GM19238 (cell line): ENCODE measurements at regions not wholly inside any gene's neighbourhood (a gene's known extent, or its start where the extent isn't known, plus 50 kb on each side); places are given as distances from the start of the nearest gene placed in this dataset.

Source experiments
- DNase-seq: peaks from one replicate; pipeline ENCODE4 v3.0.0; 2011; ENCODE audit warnings: low spot score; ENCODE audit not compliant: insufficient read length

DNA sequence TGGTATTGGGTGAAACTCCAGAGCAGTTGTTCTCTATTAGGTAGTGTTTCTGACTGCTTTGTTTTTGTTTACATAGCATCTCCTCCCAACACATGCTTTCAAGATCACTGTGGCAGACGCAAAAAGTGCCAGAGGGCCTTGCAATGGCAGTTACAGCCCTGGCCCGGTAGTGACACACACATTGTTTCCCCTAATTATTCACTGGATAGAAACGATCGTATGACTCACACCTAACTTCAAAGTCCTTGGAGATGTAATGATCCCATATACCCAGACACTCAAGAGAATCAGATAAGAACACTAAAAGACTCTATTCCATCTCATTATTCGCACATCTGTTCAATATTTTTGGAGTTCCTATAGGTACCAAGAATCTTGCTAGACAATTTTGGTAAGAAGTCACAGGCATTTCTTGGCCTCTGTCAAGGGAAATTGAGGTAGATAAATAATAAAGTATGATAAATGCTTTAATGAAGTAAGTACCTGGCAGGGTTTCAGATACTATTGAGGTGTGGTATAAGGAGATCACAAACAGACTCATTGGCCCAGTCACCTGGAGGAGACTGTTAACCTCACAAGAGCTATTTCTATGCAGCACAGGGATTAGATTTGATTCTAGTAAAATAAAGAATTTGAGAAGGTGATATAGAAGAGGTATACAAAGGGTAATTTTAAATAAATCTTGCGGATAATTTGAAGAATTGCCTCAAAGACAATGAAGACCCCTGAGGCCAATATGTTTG lies 485.3 kb downstream of the SLITRK6 start:
- no peak for DNase-seq

DNA sequence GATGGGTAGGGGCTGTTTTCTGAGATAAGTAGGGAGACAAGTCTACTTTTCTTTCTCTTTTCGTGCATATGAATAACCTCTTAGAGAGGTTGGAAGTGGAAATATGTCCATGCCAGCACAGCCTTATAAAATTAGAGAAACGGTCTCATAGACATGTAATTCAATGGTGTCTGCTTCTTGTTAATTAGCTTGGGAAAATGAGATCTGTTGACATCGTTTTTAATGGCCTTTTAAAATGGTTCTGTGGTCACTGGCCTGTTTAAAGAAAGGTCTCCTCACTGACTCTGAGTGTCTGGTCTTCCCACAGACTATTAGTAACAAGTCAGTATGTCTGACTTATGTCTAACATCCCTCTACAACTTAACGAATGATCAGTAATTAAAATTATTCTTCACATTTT lies 487.1 kb downstream of the SLITRK6 start:
- no peak for DNase-seq

DNA sequence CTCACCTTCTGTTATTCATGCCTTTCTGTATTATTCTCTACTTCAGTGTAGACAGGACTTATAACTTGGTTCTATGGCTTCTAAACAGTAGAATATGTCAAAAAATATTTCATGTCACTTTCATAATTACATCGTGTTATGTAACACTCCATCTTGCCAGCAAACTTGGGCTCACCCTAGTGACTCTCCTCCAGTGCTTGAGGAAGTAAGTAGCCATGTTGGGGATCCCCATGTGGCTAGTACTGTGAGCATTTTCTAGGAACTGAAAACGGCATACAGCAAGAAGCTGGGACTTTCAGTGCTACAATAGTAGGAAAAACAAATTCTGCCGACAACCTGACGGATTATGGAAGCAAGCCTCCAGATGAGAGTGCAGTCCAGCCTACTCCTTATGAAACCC lies 495.6 kb downstream of the SLITRK6 start:
- DNase-seq, result no peak

DNA sequence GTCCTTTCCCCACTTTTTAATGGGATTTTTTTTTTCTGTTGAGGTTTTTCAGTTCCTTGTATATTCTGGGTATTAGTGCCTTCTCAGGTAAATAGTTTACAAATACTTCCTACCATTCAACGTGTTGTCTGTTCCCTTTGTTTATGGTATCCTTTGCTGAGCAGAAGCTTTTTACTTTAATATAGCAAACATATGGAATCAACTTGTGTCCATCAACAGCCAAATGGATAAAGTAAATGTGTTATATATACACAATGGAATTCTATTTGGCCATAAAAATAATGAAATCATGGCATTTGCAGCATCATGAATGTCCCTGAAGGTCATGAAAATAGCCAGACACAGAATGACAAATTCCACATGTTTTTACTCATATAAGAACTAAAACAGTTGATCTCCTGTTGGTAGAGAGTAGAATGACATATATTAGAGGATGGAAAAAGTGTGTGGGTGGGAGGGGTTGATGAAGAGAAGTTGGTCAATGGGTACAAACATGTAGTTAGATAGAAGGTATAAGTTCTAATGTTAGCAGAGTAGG lies 500.8 kb downstream of the SLITRK6 start:
- DNase-seq, result no peak

DNA sequence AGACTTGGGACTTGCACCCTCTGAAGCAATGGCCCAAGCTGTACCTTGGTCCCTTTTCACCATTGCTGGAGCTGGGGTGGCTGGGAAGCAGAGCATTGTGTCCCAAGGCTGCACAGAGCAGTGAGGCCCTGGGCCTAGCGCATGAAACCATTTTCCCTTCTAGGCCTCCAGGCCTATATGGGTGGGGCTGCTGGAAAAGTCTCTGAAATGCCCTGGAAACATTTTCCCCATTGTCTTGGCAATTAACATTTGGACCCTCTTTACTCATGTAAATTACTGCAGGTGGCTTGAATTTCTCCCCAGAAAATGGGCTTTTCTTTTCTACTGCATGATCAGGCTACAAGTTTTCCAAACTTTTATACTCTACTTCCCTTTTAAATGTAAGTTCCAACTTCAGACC lies 510.5 kb downstream of the SLITRK6 start:
- DNase-seq, result no peak

DNA sequence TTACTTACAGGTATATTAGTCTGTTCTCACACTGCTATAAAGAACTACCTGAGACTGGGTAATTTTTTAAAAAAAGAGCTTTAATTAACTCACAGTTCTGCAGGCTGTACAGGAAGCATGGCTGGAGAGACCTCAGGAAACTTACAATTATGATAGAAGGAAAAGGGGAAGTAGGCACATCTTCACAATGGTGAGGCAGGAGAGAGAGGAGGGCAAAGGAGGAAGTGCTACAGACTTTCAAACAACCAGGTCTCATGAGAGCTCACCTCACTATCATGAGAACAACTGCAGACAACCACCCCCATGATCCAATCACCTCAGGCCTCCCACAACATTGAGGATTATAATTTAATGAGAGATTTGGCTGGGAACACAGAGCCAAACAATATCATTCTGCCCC lies 511.7 kb downstream of the SLITRK6 start:
- no peak for DNase-seq

DNA sequence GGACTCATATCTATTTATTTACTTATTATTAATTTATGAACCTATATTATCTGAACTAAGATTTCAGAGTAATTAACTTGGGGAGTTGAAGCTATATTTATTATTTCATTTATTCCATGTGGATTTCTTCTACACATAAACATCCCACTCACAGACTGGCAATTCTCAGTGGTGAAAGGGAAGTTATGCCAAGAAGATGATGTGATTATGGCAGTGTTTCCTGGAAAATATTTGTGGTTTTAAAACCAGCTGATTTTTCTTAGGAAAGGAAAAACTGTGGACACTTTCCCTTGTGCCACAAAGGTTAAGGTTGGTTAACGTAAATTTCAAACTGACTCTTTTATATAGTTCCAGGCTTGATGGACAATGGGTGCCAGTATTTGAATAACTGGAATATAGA lies 513.1 kb downstream of the SLITRK6 start:
- no peak for DNase-seq

DNA sequence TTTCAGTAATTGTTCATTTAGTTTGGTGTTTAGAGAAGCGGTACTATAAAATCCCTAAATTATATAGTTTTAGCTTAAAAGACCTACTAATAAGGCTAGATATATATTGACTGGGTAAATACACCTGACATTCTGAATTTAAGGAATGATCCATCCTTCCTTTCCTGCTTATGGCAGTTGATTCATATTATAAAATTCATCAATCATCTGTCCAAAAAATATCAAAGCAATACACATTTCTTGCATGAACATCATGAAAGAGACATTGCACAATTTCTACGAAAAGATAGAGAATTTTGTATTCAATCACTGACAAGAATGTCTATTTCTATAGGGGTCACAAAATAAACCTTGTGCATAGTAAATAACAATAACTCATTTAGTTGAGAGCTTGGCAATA lies 514.9 kb downstream of the SLITRK6 start:
- no peak for DNase-seq

DNA sequence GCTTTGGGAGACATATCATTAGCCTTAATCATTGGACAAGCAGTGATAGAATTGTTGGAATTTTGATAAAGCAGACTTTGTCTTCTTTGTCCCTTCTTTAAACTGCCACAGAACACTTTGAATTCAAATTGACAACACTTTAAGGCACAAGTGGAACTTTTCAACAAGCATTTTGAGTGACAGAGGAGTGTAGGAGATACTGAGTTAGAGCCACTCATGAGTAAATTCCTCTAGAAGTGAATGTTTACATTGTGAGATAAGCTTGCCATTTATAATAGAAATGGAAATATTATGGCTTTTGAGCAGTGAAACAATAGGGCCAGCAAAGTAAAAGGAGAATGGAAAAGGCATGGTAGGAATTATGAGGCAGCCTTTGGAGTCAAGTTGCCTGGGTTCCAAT lies 515.8 kb downstream of the SLITRK6 start:
- DNase-seq, result no peak

DNA sequence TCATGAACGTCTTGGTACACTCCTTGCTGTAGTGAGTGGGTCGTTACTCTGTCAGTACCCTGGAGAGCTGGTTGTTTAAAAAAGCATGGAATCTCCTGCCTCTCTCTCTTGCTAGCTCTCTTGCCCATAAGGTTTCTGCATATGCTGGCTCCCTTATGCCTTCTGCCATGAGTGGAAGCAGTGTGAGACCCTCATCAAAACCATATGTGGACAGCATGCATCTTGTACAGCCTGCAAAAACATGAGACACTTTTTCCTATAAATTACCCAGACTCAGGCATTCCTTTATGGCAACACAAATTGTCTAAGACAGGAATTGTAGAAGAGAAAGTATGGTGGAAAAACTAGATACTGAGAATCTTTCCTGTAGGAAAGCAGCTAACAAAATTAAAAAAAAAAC lies 516.3 kb downstream of the SLITRK6 start:
- DNase-seq, result no peak

DNA sequence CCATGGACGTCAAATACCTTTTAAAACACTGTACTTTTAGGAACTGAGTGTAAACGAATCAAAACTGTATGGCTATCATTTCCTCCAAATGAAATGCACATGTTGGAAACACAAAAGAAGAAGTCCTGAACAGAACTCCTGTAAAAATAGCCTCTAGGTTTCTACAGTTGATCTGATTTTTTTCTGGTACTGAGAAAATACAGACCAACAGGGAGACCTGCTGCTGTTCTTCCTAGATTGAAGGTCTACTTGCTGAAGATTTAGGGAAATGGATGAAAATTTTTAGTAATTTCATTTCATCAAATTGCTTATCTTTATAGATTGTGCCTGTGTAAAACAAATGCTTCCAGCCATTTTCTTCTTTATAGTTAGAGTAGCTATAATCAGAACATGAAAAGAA lies 520.4 kb downstream of the SLITRK6 start:
- DNase-seq, result no peak

DNA sequence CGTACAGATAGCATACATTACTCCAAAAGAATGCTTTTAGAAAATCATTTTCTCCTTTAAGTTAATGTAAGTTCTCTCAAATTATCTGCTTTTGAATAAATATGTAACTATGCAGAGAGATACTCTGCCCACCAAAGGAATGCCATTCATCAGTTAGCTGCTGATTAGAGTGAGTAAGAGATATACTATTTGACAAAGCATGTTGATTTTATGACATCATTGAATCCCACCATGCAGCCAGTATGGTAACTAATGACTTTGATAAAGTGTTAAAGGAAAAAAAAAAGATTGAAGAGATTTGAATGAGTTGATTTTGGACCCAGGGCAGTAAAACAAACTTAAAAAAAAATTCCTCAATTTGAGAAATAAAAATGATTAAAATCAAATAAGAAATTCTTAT lies 521.5 kb downstream of the SLITRK6 start:
- no peak for DNase-seq

DNA sequence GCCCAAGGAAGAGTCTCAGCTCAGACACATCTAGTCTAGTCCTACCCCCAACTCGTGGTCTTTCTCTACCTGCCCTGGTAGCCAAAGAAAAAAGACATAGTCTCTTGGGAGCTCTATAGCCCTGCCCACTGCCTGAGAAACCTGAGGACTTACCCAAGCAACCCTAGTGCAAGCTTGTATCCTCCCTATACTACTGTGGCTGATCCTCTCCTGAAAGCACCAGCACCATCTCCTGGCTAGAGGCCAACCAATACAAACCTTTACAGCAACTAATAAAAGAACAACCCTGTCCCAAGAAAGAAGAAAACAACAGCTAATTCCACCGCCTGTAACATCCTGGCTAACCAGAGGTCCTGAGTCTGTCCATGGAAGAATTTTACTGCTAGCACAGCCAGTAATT lies 532.4 kb downstream of the SLITRK6 start:
- no peak for DNase-seq

DNA sequence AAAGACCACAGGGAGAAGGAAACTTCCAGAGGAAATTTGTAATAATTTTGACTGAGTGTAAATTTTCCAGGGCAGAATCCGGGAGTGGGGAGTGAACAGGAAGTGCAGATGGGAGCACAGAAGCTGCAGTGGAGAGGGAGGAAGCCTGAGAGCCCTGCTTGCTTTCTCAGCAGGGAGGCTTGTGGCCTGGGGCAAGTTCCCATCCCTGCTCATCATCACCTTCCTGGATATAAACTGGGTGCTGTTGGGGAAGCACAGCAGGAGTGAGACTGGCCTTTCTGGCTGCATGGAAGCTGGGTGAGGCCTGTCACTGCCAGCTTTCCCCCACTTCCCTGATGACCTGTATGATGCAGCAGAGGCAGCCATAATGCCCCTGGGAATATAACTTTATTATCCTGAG lies 532.9 kb downstream of the SLITRK6 start:
- DNase-seq, result no peak

DNA sequence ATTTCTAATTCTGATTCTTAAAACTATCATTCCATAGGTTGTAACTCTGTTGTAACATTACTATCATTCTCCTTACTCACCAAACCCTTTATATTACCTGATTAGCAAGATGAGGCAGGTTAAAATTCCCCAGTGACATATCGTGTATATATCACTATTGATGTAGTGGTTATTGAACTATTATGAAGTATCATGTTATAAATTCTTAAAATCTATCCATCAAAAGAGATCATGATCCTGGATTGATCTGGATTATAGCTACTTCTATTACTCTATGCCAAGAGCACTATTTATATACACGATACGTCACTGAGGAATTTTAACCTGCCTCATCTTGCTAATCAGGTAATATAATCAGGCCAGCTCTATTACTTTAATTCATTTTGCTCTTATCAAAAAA lies 533.9 kb downstream of the SLITRK6 start:
- DNase-seq, result no peak

DNA sequence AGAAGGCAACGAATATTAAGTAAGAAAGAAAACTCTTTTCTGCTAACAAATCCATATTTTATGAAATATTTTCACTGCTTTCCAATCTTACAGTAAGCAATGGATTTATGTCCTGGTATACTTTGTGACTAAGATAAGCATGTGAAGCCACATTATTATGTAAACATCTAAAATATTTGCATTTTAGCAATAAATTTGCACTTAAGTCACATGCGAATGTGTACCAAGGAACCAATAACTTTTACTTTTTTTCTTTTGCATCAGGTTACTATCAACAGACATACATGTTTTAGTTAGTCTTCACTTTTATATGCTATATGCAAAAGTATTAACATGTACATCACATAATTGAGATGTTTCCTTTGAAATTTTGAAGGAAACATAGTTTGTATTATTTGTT lies 536.7 kb downstream of the SLITRK6 start:
- no peak for DNase-seq

DNA sequence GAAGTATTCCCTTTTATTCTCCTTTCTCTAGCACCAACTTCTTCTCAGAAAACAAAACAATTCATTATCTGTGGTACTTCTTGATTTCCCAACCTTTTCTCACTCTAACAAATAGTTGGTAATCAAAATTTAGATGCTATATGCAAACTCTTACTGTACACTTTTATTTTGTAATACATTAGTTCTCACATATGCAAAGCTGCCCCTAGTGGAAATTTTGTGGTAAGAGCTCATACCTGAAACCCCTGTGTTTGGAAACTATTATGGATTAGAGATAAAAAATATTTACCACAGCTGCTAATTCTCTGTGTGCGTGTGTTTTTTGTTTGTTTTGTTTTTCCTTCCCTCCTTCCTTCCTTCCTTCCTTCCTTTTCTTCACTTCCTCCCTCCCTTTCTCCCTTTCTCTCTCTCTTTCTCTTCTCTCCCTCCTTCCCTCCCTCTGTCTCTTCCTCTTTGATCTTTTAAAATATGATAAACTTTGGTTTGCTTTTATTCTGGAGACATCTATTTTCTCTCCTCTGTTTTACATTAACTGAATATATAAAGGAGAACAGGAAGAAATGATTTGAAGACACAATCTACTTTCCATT lies 537.4 kb downstream of the SLITRK6 start:
- no peak for DNase-seq

DNA sequence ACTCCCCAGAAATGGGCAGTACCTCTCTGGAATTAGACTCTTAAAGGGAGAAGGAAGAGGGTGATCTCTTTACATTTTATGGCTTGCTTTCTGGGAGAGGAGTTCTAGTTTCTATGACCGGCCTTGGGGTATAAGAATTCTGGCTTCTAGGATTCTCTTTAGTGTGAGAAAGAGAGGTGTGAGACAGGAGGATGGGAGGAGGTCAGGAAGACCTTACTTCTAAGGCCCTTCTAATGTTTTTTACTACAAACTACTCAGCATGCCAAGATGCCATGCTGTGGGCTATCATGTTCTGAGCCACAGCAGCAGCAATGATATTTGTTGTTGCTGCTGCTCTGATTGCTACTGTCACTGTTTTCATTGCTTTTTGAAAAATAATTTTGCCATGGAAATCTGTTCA lies 538.3 kb downstream of the SLITRK6 start:
- DNase-seq, result no peak

DNA sequence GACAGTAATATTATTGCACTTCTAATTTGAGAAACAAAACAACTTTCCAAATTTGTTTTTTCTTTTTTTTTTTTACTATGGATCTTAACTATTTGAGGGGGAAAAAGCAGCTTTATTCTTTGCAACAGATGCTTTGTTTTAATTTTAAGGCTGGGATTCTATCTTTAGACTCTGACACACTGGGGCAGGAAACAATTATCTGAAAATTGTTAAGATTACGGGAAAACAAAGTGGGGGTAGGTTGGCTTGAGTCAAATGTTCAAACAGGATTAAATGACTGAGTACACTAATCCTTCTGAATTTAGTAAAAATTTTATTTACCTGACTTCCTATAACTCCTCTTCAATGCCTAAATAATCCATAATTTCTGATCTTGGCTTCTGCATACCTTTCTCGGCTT lies 543.2 kb downstream of the SLITRK6 start:
- no peak for DNase-seq

DNA sequence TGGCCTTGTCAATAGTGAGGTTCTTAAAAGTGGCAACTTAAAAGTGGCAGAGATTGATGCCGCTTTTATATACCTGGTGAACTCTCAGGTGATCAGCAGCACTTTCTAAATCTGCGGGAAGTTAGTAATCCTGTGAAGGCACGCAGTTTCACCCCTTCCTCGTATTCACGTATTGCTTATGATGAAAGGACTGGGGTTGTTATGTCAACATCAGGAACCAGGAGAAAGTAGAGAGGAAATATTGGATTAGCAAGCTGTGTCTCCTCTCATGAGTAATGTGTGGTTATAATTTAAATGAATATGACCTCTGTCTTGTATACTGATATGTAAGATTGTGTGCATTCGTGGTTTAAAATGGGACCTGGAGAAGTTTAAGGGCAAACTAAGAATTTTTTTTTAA lies 544.6 kb downstream of the SLITRK6 start:
- DNase-seq, result no peak

DNA sequence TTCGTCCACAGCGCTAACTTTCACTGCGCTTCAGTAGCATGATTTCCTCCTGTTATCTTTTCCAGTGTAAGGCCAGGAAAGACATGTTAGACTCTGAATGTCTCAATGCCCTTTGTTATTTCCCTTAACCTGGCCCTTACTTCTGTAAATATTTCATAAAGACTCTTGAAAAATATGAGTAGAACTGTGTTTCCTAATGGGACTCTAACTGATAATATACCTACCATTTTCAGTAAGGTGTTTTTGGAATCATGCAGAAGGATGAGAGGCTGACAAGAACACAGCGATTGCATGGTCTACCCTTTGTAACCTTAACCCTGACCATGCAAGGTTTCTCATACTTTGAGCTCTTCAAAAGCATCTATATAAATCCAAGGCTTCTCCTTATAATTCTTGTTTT lies 550.1 kb downstream of the SLITRK6 start:
- DNase-seq, result no peak

DNA sequence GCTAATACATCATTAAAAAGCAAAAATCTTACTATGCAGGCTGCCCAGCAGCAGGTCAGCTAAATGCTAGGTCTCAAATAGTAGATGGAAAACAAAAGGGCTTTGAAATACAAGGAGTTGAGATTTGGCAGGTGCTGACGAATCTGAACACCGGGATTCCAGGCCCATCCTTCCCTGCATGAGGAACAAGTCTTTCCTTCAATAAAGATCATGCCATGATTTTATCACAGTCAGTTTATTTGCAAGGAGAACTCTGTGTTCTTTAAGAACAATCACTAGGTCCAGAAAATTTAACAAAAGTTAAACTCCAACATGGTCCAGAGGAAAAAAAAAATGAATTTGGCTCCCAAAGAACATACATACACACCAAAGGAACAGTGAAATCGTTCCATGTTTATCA lies 551.4 kb downstream of the SLITRK6 start:
- no peak for DNase-seq

DNA sequence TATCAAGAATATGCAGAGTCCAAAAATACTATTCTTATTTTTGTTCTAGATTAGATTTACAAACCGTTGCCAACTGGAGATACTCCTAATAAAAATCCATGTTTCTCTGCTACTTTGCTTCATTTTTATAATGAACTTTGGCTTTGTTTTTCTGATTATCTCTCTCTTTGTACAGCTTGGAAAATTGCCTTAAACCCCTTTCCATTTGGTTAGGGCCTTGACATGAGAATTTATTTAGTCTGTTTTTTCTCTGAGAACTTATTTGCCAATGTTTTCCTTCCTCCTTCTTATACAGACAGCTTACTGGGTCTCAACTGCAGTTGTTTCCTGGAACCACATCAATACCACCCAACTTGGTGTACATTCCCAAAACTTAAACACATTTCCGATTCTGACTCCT lies 555.4 kb downstream of the SLITRK6 start:
- DNase-seq, result no peak
